GM06990 (cell line): ENCODE measurements at regions not wholly inside any gene's neighbourhood (a gene's known extent, or its start where the extent isn't known, plus 50 kb on each side); places are given as distances from the start of the nearest gene placed in this dataset.
"Not testable (repeated sequence)": the region's sequence is repeated elsewhere in the genome, so short reads cannot be mapped to it uniquely, and the experiment has no call there.

ENCODE experiments used
- DNase-seq: peaks from one replicate; pipeline ENCODE4 v3.0.0-alpha.2; 2011; ENCODE audit not compliant: insufficient read length; ENCODE audit errors: extremely low read depth
- H3K27me3 ChIP-seq: replicated peaks from 2 replicates; pipeline ENCODE4 v1.6.0; 2011; ENCODE audit warnings: low read length; ENCODE audit not compliant: control insufficient read depth, insufficient read depth
- H3K36me3 ChIP-seq: 2 replicates; pipeline ENCODE4 v1.5.1; 2011; ENCODE audit warnings: low read length; ENCODE audit not compliant: control insufficient read depth, insufficient read depth
- H3K4me3 ChIP-seq: replicated peaks from 2 replicates; pipeline ENCODE4 v1.5.1; 2011; ENCODE audit warnings: low read depth, mild to moderate bottlenecking, control low read depth, low read length
- CTCF ChIP-seq: IDR thresholded peaks from 2 replicates; pipeline ENCODE4 v1.5.1; 2011; ENCODE audit warnings: low read length, control low read depth, mild to moderate bottlenecking, inconsistent platforms; ENCODE audit not compliant: insufficient read depth, poor library complexity, severe bottlenecking

GRCh38 chr4:141473026-141473540 is 163.3 kb upstream of the IL15 start:
- TF ChIP-seq CTCF: no peak
- DNase-seq: no peak
- Histone ChIP-seq H3K4me3 (no peak overlapping the region), H3K36me3 (no peaks in the 10 kb centered on the region), H3K27me3 (no peaks in the 10 kb centered on the region)

DNA sequence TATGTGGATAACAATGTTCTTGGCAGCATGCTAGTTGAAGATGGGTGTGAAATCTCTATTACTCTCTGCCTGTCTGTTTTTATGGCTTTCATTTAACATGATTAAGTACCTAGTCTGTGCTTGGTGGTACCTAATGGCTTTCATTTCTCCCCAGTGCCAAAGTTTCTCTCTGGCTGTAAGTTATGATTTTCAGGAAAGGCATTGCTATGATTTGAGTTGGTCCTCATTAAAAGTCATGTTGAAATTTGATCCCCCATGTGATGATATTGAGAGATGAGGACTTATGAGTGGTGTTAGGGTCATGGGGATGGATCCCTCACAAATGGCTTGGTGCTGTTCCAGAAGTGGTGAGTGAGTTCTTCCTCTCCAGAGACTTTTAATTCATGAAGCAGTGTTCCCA is 162.4 kb upstream of the IL15 start:
- DNase-seq: no peak
- H3K27me3 ChIP-seq: no peaks in the 10 kb centered on the region
- TF ChIP-seq CTCF: no peak
- H3K4me3 ChIP-seq: no peak overlapping the region
- H3K36me3 ChIP-seq: no peaks in the 10 kb centered on the region

- DNase-seq: no peak
- no peak for TF ChIP-seq CTCF
- Histone ChIP-seq H3K27me3 (no peaks in the 10 kb centered on the region), H3K4me3 (no peak overlapping the region), H3K36me3 (no peaks in the 10 kb centered on the region)
Observed at GRCh38 chr4:141480950-141481349, 155.4 kb upstream of the IL15 start.

DNA sequence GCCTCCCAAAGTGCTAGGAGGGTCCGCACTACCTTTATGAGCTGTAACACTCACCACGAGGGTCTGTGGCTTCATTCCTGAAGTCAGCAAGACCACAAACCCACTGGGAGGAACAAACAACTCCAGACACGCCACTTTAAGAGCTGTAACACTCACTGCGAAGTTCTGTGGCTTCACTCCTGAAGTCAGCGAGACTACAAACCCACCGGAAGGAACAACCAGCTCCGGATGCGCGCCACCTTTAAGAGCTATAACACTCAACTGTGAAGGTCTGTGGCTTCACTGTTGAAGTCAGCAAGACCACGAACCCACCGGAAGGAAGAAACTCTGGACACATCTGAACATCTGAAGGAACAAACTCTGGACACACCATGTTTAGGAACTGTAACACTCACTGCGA is 152.1 kb upstream of the IL15 start:
- H3K36me3 ChIP-seq, H3K27me3 ChIP-seq, H3K4me3 ChIP-seq, DNase-seq: not testable (repeated sequence)

DNA sequence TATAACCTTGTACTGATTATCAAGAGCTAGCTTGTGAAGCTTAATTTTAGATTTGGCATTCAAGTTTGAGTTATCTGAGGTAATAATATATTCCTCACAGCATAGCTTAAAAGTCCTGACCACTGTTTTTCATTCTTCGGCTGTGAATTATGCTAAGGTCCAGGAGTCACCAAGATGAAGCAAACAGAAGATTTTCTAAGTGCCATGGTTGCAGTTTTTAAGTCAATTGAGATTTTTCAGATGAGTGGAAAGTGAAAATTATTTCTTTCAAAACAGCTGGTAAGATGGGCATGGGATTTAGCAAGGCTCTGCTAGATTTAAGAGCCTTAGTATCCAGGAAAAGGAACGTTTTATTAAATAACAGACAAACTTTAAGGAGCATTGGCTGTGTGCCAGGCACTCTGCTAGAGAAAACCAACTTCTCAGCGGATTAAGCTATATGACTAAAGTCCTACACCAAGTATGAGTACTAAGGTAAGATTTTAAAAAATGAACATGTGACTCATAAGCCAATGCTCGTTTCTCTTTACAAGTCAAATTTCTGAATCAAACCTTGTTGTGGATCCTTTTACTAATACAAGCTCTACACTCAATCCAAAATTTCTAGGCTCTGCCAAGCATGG is 149.9 kb upstream of the IL15 start:
- no peaks in the 10 kb centered on the region for H3K27me3 ChIP-seq
- no peak for DNase-seq

DNA sequence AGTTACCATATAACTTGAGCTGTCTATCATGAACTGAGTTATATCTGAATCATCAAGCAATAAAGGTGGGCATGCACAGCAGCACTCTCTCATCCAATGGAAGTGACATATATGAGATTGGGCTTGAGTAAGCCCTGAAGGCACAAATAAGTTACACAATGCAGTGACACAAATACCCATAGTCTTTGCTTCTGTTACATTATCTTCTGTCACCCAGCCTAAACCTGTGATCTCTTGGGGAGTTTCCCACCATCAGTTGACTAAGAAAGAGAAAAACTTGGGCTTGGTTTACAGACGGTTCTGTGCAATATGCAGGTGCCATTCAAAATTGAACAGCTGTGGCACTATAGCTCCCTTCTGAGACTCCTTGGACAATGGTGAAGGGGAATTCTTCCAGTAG is 138.8 kb upstream of the IL15 start:
- no peak overlapping the region for H3K4me3 ChIP-seq
- DNase-seq: peak; percentile 35

More for the DNA sequence above, 149.9 kb upstream of the IL15 start:
- no peaks in the 10 kb centered on the region for H3K36me3 ChIP-seq
- TF ChIP-seq CTCF: no peak
- H3K4me3 ChIP-seq: no peak overlapping the region

More for the DNA sequence above, 138.8 kb upstream of the IL15 start:
- no peaks in the 10 kb centered on the region for H3K36me3 ChIP-seq
- TF ChIP-seq CTCF: peak; percentile 10
- no peaks in the 10 kb centered on the region for H3K27me3 ChIP-seq
